ENCODE measurements at regions not wholly inside any gene's neighbourhood (a gene's known extent, or its start where the extent isn't known, plus 50 kb on each side); places are given as distances from the start of the nearest gene placed in this dataset.

DNA sequence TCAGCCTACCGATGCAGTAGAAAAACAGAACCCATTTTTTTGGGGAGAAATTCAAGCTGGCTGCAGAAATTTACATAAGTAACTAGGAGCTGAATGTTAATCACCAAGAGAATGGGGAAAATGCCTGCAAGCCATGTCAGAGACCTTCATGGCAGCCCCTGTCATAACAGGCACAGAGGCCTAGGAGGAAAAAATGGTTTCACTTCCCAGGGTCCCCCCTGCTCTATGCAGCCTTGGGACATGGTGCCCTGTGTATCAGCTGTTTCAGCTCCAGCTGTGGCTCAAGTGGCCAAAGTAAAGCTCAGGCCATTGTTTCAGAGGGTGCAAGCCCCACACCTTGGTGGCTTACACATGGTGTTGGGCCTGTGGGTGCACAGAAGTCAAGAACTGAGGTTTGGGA is 842.5 kb downstream of the FLRT2 start (continued):
- TF ChIP-seq EZH2phosphoT487 (IDR thresholded peaks at IDR 0.05; ENCODE audit: unreplicated experiment) (no peak), POLR2AphosphoS5 (IDR thresholded peaks at IDR 0.05; ENCODE audit: low read depth) (no peak), CREB1 (CRISPR knock-in tag; IDR thresholded peaks at IDR 0.05; ENCODE audit: low read depth) (no peak), NANOG (IDR thresholded peaks at IDR 0.05; ENCODE audit: borderline replicate concordance) (no peak)

DNA sequence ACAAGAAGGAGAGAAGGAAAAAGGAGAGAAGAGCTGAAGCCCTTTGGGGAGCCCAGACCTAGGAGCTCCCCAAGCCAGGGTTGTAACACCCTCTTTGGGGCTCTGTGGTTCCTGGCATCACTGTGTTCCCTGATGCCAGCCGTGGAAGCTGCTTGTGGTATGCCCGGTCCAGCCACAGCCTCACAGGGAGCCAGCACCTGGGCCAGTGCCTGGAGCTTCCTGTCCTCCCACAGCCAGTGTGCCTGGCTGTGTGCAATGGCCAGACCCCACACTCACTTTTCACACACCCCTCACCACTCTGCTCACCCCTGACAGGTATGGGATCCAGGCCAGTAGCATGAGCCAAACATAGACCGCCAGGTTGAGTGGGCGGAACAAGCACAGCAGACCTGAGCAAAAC is 834.7 kb downstream of the FLRT2 start:
- H4K20me1 ChIP-seq (replicated peaks; ENCODE audit: insufficient read depth), result no peaks in the 10 kb centered on the region
- 0 out of 2 replicates have a peak, but pooled peaks cover under 1% of the 10 kb centered on the region for H3K9me2 ChIP-seq (ENCODE audit: insufficient read depth)
- no peaks in the 10 kb centered on the region for H3F3A ChIP-seq (replicated peaks; ENCODE audit: low read depth)
- H3K4me2 ChIP-seq, result no peak overlapping the region
- DNase-seq (ENCODE audit: low spot score) (no peak), ATAC-seq (no peak)
- H3K27ac Mint-ChIP-seq, result no peak overlapping the region
- no peak overlapping the region for H2AFZ ChIP-seq
- no peaks in the 10 kb centered on the region for H3K79me2 ChIP-seq (replicated peaks; ENCODE audit: insufficient read depth)
- H3K4me3 ChIP-seq, result no peak overlapping the region
- peaks cover 2% of the 10 kb centered on the region; the same call in 2 of the 3 replicates for H3K4me1 Mint-ChIP-seq
- no peaks in the 10 kb centered on the region for H3K27me3 ChIP-seq (ENCODE audit: insufficient read depth)
- no peak for TF ChIP-seq EZH2phosphoT487 (IDR thresholded peaks at IDR 0.05; ENCODE audit: unreplicated experiment)
- no peak for TF ChIP-seq POLR2AphosphoS5 (IDR thresholded peaks at IDR 0.05; ENCODE audit: low read depth)
- TF ChIP-seq, protein P1, sequence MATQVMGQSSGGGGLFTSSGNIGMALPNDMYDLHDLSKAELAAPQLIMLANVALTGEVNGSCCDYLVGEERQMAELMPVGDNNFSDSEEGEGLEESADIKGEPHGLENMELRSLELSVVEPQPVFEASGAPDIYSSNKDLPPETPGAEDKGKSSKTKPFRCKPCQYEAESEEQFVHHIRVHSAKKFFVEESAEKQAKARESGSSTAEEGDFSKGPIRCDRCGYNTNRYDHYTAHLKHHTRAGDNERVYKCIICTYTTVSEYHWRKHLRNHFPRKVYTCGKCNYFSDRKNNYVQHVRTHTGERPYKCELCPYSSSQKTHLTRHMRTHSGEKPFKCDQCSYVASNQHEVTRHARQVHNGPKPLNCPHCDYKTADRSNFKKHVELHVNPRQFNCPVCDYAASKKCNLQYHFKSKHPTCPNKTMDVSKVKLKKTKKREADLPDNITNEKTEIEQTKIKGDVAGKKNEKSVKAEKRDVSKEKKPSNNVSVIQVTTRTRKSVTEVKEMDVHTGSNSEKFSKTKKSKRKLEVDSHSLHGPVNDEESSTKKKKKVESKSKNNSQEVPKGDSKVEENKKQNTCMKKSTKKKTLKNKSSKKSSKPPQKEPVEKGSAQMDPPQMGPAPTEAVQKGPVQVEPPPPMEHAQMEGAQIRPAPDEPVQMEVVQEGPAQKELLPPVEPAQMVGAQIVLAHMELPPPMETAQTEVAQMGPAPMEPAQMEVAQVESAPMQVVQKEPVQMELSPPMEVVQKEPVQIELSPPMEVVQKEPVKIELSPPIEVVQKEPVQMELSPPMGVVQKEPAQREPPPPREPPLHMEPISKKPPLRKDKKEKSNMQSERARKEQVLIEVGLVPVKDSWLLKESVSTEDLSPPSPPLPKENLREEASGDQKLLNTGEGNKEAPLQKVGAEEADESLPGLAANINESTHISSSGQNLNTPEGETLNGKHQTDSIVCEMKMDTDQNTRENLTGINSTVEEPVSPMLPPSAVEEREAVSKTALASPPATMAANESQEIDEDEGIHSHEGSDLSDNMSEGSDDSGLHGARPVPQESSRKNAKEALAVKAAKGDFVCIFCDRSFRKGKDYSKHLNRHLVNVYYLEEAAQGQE (IDR thresholded peaks at IDR 0.05; ENCODE audit: unreplicated experiment), result no peak
- TF ChIP-seq, protein P2, sequence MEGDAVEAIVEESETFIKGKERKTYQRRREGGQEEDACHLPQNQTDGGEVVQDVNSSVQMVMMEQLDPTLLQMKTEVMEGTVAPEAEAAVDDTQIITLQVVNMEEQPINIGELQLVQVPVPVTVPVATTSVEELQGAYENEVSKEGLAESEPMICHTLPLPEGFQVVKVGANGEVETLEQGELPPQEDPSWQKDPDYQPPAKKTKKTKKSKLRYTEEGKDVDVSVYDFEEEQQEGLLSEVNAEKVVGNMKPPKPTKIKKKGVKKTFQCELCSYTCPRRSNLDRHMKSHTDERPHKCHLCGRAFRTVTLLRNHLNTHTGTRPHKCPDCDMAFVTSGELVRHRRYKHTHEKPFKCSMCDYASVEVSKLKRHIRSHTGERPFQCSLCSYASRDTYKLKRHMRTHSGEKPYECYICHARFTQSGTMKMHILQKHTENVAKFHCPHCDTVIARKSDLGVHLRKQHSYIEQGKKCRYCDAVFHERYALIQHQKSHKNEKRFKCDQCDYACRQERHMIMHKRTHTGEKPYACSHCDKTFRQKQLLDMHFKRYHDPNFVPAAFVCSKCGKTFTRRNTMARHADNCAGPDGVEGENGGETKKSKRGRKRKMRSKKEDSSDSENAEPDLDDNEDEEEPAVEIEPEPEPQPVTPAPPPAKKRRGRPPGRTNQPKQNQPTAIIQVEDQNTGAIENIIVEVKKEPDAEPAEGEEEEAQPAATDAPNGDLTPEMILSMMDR (conservative IDR thresholded peaks at IDR 0.05; ENCODE audit: low read depth in 2 of 2), result no peak
- TF ChIP-seq, protein P3, sequence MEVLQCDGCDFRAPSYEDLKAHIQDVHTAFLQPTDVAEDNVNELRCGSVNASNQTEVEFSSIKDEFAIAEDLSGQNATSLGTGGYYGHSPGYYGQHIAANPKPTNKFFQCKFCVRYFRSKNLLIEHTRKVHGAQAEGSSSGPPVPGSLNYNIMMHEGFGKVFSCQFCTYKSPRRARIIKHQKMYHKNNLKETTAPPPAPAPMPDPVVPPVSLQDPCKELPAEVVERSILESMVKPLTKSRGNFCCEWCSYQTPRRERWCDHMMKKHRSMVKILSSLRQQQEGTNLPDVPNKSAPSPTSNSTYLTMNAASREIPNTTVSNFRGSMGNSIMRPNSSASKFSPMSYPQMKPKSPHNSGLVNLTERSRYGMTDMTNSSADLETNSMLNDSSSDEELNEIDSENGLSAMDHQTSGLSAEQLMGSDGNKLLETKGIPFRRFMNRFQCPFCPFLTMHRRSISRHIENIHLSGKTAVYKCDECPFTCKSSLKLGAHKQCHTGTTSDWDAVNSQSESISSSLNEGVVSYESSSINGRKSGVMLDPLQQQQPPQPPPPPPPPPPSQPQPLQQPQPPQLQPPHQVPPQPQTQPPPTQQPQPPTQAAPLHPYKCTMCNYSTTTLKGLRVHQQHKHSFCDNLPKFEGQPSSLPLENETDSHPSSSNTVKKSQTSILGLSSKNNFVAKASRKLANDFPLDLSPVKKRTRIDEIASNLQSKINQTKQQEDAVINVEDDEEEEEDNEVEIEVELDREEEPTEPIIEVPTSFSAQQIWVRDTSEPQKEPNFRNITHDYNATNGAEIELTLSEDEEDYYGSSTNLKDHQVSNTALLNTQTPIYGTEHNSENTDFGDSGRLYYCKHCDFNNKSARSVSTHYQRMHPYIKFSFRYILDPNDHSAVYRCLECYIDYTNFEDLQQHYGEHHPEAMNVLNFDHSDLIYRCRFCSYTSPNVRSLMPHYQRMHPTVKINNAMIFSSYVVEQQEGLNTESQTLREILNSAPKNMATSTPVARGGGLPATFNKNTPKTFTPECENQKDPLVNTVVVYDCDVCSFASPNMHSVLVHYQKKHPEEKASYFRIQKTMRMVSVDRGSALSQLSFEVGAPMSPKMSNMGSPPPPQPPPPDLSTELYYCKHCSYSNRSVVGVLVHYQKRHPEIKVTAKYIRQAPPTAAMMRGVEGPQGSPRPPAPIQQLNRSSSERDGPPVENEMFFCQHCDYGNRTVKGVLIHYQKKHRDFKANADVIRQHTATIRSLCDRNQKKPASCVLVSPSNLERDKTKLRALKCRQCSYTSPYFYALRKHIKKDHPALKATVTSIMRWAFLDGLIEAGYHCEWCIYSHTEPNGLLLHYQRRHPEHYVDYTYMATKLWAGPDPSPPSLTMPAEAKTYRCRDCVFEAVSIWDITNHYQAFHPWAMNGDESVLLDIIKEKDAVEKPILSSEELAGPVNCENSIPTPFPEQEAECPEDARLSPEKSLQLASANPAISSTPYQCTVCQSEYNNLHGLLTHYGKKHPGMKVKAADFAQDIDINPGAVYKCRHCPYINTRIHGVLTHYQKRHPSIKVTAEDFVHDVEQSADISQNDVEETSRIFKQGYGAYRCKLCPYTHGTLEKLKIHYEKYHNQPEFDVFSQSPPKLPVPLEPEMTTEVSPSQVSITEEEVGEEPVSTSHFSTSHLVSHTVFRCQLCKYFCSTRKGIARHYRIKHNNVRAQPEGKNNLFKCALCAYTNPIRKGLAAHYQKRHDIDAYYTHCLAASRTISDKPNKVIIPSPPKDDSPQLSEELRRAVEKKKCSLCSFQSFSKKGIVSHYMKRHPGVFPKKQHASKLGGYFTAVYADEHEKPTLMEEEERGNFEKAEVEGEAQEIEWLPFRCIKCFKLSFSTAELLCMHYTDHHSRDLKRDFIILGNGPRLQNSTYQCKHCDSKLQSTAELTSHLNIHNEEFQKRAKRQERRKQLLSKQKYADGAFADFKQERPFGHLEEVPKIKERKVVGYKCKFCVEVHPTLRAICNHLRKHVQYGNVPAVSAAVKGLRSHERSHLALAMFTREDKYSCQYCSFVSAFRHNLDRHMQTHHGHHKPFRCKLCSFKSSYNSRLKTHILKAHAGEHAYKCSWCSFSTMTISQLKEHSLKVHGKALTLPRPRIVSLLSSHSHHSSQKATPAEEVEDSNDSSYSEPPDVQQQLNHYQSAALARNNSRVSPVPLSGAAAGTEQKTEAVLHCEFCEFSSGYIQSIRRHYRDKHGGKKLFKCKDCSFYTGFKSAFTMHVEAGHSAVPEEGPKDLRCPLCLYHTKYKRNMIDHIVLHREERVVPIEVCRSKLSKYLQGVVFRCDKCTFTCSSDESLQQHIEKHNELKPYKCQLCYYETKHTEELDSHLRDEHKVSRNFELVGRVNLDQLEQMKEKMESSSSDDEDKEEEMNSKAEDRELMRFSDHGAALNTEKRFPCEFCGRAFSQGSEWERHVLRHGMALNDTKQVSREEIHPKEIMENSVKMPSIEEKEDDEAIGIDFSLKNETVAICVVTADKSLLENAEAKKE (CRISPR knock-in tag; IDR thresholded peaks at IDR 0.05), result no peak
- no peak for TF ChIP-seq STAT1 (IDR thresholded peaks at IDR 0.05; ENCODE audit: unreplicated experiment)
- TF ChIP-seq EZH2 (IDR thresholded peaks at IDR 0.05; ENCODE audit: low read depth, unreplicated experiment), result no peak
- TF ChIP-seq, protein P4, sequence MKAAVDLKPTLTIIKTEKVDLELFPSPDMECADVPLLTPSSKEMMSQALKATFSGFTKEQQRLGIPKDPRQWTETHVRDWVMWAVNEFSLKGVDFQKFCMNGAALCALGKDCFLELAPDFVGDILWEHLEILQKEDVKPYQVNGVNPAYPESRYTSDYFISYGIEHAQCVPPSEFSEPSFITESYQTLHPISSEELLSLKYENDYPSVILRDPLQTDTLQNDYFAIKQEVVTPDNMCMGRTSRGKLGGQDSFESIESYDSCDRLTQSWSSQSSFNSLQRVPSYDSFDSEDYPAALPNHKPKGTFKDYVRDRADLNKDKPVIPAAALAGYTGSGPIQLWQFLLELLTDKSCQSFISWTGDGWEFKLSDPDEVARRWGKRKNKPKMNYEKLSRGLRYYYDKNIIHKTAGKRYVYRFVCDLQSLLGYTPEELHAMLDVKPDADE (IDR thresholded peaks at IDR 0.05), result no peak
- TF ChIP-seq NANOG (IDR thresholded peaks at IDR 0.05; ENCODE audit: borderline replicate concordance), result no peak
- no peaks in the 10 kb centered on the region for H3K36me3 Mint-ChIP-seq (ENCODE audit: low read depth)
- no peak overlapping the region for H3K27ac ChIP-seq (ENCODE audit: low read depth)
- no peak overlapping the region for H3K4me3 Mint-ChIP-seq
- H3K4me1 ChIP-seq (ENCODE audit: insufficient read depth), result no peaks in the 10 kb centered on the region; the same call in 1 of the 2 replicates
- peaks cover 1% of the 10 kb centered on the region for H3K27me3 Mint-ChIP-seq (ENCODE audit: insufficient read depth, low read depth, poor library complexity)
- H3K9me3 Mint-ChIP-seq, result no peaks in the 10 kb centered on the region; the same call in 2 of the 3 replicates
- H3K36me3 ChIP-seq (ENCODE audit: insufficient read depth), result no peaks in the 10 kb centered on the region

All from GM23338 (cell line).